HEK293 (cell line): ENCODE measurements at regions not wholly inside any gene's neighbourhood (a gene's known extent, or its start where the extent isn't known, plus 50 kb on each side); places are given as distances from the start of the nearest gene placed in this dataset.

ENCODE experiments used
- CTCF ChIA-PET: fragments of 350-600 bp; formaldehyde crosslinking; extraction: SDS; loops from one replicate; lab custom pipeline; 2021; ENCODE audit warnings: antibody characterized with exemption; lab: Yijun Ruan, JAX
- POLR2A ChIA-PET: fragments of 300-600 bp; formaldehyde crosslinking; extraction: SDS; loops from one replicate; lab custom pipeline; 2020; ENCODE audit warnings: antibody characterized with exemption, inconsistent platforms; lab: Yijun Ruan, JAX
- H3K27ac ChIP-seq: fragments of 200-500 bp; sonication (Bioruptor generic); 2 replicates; pipeline ENCODE4 v1.5.1; 2014; ENCODE audit warnings: low read depth, low read length, control low read depth, inconsistent platforms; ENCODE audit errors: extremely low read depth
- H3K36me3 ChIP-seq, 2 experiments: fragments of 200-500 bp in 1 of 2; sonication (Bioruptor generic) in 1 of 2; 1 replicate in 1 of 2; 2 replicates in 1 of 2; pipeline ENCODE4 v1.5.1; 2014 to 2017; ENCODE audit warnings: inconsistent platforms in 2 of 2, low read length in 2 of 2; ENCODE audit not compliant: control insufficient read depth in 2 of 2, insufficient read depth in 1 of 2
- H3K4me1 ChIP-seq: fragments of 200-500 bp; sonication (Bioruptor generic); 2 replicates; pipeline ENCODE4 v1.5.1; 2014; ENCODE audit warnings: mild to moderate bottlenecking, low read length, inconsistent platforms; ENCODE audit not compliant: control insufficient read depth, insufficient read depth
- H3K4me3 ChIP-seq: 2 replicates; pipeline ENCODE4 v1.5.1; 2011; ENCODE audit warnings: low read depth, mild to moderate bottlenecking, control low read depth, low read length, moderate library complexity
- H3K9me3 ChIP-seq: fragments of 200-500 bp; sonication (Bioruptor generic); 2 replicates; pipeline ENCODE4 v1.5.1; 2014; ENCODE audit warnings: low read depth, low read length, inconsistent platforms; ENCODE audit not compliant: control insufficient read depth, insufficient read depth
- HOXC10 ChIP-seq: sonication (generic); formaldehyde crosslinking; IDR thresholded peaks from 2 replicates; pipeline ENCODE4 v1.8.1; 2023; ENCODE audit warnings: mild to moderate bottlenecking, missing genetic modification reagents
- OSR2 ChIP-seq: fragments of 450-650 bp; formaldehyde crosslinking; IDR thresholded peaks from 2 replicates; pipeline ENCODE4 v1.5.1; 2016; ENCODE audit warnings: missing biosample characterization, missing genetic modification characterization
- OVOL3 ChIP-seq: fragments of 450-650 bp; formaldehyde crosslinking; IDR thresholded peaks from 2 replicates; pipeline ENCODE4 v1.5.1; 2016; ENCODE audit warnings: missing biosample characterization, missing genetic modification characterization
- SP2 ChIP-seq: fragments of 450-650 bp; formaldehyde crosslinking; IDR thresholded peaks from 2 replicates; pipeline ENCODE4 v1.5.1; 2016; ENCODE audit warnings: missing biosample characterization, missing genetic modification characterization
- ZBTB20 ChIP-seq: fragments of 450-650 bp; formaldehyde crosslinking; IDR thresholded peaks from 2 replicates; pipeline ENCODE4 v1.5.1; 2016; ENCODE audit warnings: missing biosample characterization, missing genetic modification characterization
- ZBTB21 ChIP-seq: fragments of 450-650 bp; formaldehyde crosslinking; IDR thresholded peaks from 2 replicates; pipeline ENCODE4 v1.5.1; 2017; ENCODE audit warnings: missing biosample characterization, missing genetic modification characterization
- ZFHX2 ChIP-seq: fragments of 450-650 bp; formaldehyde crosslinking; conservative IDR thresholded peaks from 2 replicates; pipeline ENCODE4 v1.5.1; 2016; ENCODE audit warnings: missing biosample characterization, missing genetic modification characterization
- ZNF114 ChIP-seq: fragments of 450-650 bp; formaldehyde crosslinking; IDR thresholded peaks from 2 replicates; pipeline ENCODE4 v1.5.0; 2017; ENCODE audit warnings: missing biosample characterization, missing genetic modification characterization
- ZNF157 ChIP-seq: fragments of 450-650 bp; formaldehyde crosslinking; IDR thresholded peaks from 2 replicates; pipeline ENCODE4 v1.5.1; 2016; ENCODE audit warnings: missing biosample characterization, missing genetic modification characterization
- ZNF2 ChIP-seq: fragments of 450-650 bp; formaldehyde crosslinking; IDR thresholded peaks from 2 replicates; pipeline ENCODE4 v1.5.1; 2016; ENCODE audit warnings: missing biosample characterization, missing genetic modification characterization
- ZNF214 ChIP-seq: fragments of 450-650 bp; formaldehyde crosslinking; IDR thresholded peaks from 2 replicates; pipeline ENCODE4 v1.5.1; 2017; ENCODE audit warnings: missing biosample characterization, mild to moderate bottlenecking, missing genetic modification characterization, borderline replicate concordance
- ZNF394 ChIP-seq: fragments of 450-650 bp; formaldehyde crosslinking; IDR thresholded peaks from 2 replicates; pipeline ENCODE4 v1.5.1; 2016; ENCODE audit warnings: missing biosample characterization, missing genetic modification characterization, mild to moderate bottlenecking, moderate library complexity, borderline replicate concordance
- ZNF423 ChIP-seq: fragments of 450-650 bp; formaldehyde crosslinking; IDR thresholded peaks from 2 replicates; pipeline ENCODE4 v1.5.1; 2016; ENCODE audit warnings: missing biosample characterization, missing genetic modification characterization
- ZNF544 ChIP-seq: fragments of 450-650 bp; formaldehyde crosslinking; IDR thresholded peaks from 2 replicates; pipeline ENCODE4 v1.5.0; 2017; ENCODE audit warnings: missing biosample characterization, missing genetic modification characterization
- ZNF558 ChIP-seq: fragments of 450-650 bp; formaldehyde crosslinking; IDR thresholded peaks from 2 replicates; pipeline ENCODE4 v1.5.1; 2016; ENCODE audit warnings: missing biosample characterization, missing genetic modification characterization
- ZNF571 ChIP-seq: fragments of 450-650 bp; formaldehyde crosslinking; IDR thresholded peaks from 2 replicates; pipeline ENCODE4 v1.5.0; 2017; ENCODE audit warnings: missing biosample characterization, missing genetic modification characterization
- ZNF596 ChIP-seq: fragments of 450-650 bp; IDR thresholded peaks from 2 replicates; pipeline ENCODE4 v1.5.0; 2018; ENCODE audit warnings: missing biosample characterization, mild to moderate bottlenecking, missing genetic modification characterization, moderate library complexity
- ZNF658 ChIP-seq: fragments of 450-650 bp; formaldehyde crosslinking; IDR thresholded peaks from 2 replicates; pipeline ENCODE4; 2016; ENCODE audit warnings: missing biosample characterization, missing genetic modification characterization
- ZNF692 ChIP-seq: fragments of 450-650 bp; formaldehyde crosslinking; IDR thresholded peaks from 2 replicates; pipeline ENCODE4 v1.5.1; 2016; ENCODE audit warnings: missing biosample characterization, missing genetic modification characterization
- ZNF776 ChIP-seq: fragments of 450-650 bp; formaldehyde crosslinking; IDR thresholded peaks from 2 replicates; pipeline ENCODE4 v1.5.0; 2017; ENCODE audit warnings: missing biosample characterization, missing genetic modification characterization, borderline replicate concordance
- ZSCAN16 ChIP-seq: fragments of 450-650 bp; formaldehyde crosslinking; IDR thresholded peaks from 2 replicates; pipeline ENCODE4 v1.5.1; 2016; ENCODE audit warnings: missing biosample characterization, missing genetic modification characterization
- ZXDB ChIP-seq: fragments of 450-650 bp; formaldehyde crosslinking; IDR thresholded peaks from 2 replicates; pipeline ENCODE4 v1.5.1; 2016; ENCODE audit warnings: missing biosample characterization, missing genetic modification characterization
- TF ChIP-seq, protein P1 (sequence below): fragments of 450-650 bp; formaldehyde crosslinking; IDR thresholded peaks from 2 replicates; pipeline ENCODE4 v1.5.1; 2016; ENCODE audit warnings: missing biosample characterization, missing genetic modification characterization, borderline replicate concordance
- TF ChIP-seq, protein P2 (sequence below): fragments of 450-650 bp; formaldehyde crosslinking; IDR thresholded peaks from 2 replicates; pipeline ENCODE4 v1.5.1; 2016; ENCODE audit warnings: missing biosample characterization, missing genetic modification characterization

- TF ChIP-seq ZNF544 (tag by site-specific recombination) (no peak), ZNF776 (tag by site-specific recombination) (no peak), ZNF157 (tag by site-specific recombination) (no peak), ZNF2 (no peak), ZNF114 (tag by site-specific recombination) (no peak)
- TF ChIP-seq, protein P1, sequence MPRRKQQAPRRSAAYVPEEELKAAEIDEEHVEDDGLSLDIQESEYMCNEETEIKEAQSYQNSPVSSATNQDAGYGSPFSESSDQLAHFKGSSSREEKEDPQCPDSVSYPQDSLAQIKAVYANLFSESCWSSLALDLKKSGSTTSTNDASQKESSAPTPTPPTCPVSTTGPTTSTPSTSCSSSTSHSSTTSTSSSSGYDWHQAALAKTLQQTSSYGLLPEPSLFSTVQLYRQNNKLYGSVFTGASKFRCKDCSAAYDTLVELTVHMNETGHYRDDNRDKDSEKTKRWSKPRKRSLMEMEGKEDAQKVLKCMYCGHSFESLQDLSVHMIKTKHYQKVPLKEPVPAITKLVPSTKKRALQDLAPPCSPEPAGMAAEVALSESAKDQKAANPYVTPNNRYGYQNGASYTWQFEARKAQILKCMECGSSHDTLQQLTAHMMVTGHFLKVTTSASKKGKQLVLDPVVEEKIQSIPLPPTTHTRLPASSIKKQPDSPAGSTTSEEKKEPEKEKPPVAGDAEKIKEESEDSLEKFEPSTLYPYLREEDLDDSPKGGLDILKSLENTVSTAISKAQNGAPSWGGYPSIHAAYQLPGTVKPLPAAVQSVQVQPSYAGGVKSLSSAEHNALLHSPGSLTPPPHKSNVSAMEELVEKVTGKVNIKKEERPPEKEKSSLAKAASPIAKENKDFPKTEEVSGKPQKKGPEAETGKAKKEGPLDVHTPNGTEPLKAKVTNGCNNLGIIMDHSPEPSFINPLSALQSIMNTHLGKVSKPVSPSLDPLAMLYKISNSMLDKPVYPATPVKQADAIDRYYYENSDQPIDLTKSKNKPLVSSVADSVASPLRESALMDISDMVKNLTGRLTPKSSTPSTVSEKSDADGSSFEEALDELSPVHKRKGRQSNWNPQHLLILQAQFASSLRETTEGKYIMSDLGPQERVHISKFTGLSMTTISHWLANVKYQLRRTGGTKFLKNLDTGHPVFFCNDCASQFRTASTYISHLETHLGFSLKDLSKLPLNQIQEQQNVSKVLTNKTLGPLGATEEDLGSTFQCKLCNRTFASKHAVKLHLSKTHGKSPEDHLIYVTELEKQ (tag by site-specific recombination): no peak
Observed at GRCh38 chr18:40687399-40687798, 1267.6 kb upstream of the PIK3C3 start (continued).

GRCh38 chr18:40686836-40687235 lies 1268.2 kb upstream of the PIK3C3 start:
- TF ChIP-seq ZNF423 (tag by site-specific recombination): no peak
- no peak for TF ChIP-seq ZNF214 (tag by site-specific recombination)
- no peak for TF ChIP-seq HOXC10 (CRISPR knock-in tag)
- no peak for TF ChIP-seq SP2 (tag by site-specific recombination)
- TF ChIP-seq ZNF558 (tag by site-specific recombination): no peak
- TF ChIP-seq ZBTB20 (tag by site-specific recombination): no peak
- TF ChIP-seq, protein P2, sequence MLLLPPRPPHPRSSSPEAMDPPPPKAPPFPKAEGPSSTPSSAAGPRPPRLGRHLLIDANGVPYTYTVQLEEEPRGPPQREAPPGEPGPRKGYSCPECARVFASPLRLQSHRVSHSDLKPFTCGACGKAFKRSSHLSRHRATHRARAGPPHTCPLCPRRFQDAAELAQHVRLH (tag by site-specific recombination): no peak
- no peak for TF ChIP-seq OSR2 (tag by site-specific recombination)
- TF ChIP-seq ZXDB (tag by site-specific recombination): no peak
- no peak for TF ChIP-seq ZNF692 (tag by site-specific recombination)

GRCh38 chr18:40685219-40685618 lies 1269.8 kb upstream of the PIK3C3 start:
- POLR2A ChIA-PET: no interaction called here

More at GRCh38 chr18:40686836-40687235, 1268.2 kb upstream of the PIK3C3 start:
- H3K27ac ChIP-seq: no peak overlapping the region
- no peaks in the 10 kb centered on the region for H3K4me1 ChIP-seq
- ChIA-PET POLR2A (no interaction called here), CTCF (no interaction called here)
- H3K4me3 ChIP-seq: no peak overlapping the region
- H3K36me3 ChIP-seq: no peaks in the 10 kb centered on the region
- H3K9me3 ChIP-seq: no peaks in the 10 kb centered on the region

More at GRCh38 chr18:40685219-40685618, 1269.8 kb upstream of the PIK3C3 start:
- H3K27ac ChIP-seq: no peak overlapping the region
- H3K36me3 ChIP-seq: no peaks in the 10 kb centered on the region
- TF ChIP-seq ZFHX2 (tag by site-specific recombination) (no peak), ZSCAN16 (no peak), ZNF157 (tag by site-specific recombination) (no peak), ZNF596 (tag by site-specific recombination) (no peak), ZNF571 (tag by site-specific recombination) (no peak), OVOL3 (tag by site-specific recombination) (no peak), ZNF658 (tag by site-specific recombination) (no peak), ZBTB21 (no peak), ZNF394 (no peak)
- H3K4me1 ChIP-seq: no peaks in the 10 kb centered on the region
- CTCF ChIA-PET: no interaction called here
- no peaks in the 10 kb centered on the region for H3K9me3 ChIP-seq
- no peak overlapping the region for H3K4me3 ChIP-seq
